Stimulated activated naive CD8-positive, alpha-beta T cell treated with anti-CD3 and anti-CD28 coated beads, Interleukin-15, Interleukin-2, amounts not matched to agents 100 U/mL and 50 U/mL, for 24 hours (primary cell): ENCODE measurements at regions not wholly inside any gene's neighbourhood (a gene's known extent, or its start where the extent isn't known, plus 50 kb on each side); places are given as distances from the start of the nearest gene placed in this dataset.
"Not testable (repeated sequence)": the region's sequence is repeated elsewhere in the genome, so short reads cannot be mapped to it uniquely, and the experiment has no call there.

Experiments used
- ATAC-seq: fragments of 150-1000 bp; cut with Tn5 transposase; one replicate; pipeline ENCODE4 v1.10.0; 2021
- DNase-seq: peaks from one replicate; pipeline ENCODE4 v3.0.0; 2021

GRCh38 chr18:49693717-49694005 lies 119.7 kb downstream of the ACAA2 start:
- no peak for DNase-seq
- ATAC-seq, result no peak

- no peak for DNase-seq
- ATAC-seq, result no peak
Measured at GRCh38 chr18:49692906-49693716, 120.2 kb downstream of the ACAA2 start.

GRCh38 chr18:49691177-49691608 lies 122.1 kb downstream of the ACAA2 start:
- no peak for DNase-seq
- no peak for ATAC-seq

- DNase-seq (no peak), ATAC-seq (no peak)
Measured at GRCh38 chr18:49690312-49690711, 123.0 kb downstream of the ACAA2 start.

DNA sequence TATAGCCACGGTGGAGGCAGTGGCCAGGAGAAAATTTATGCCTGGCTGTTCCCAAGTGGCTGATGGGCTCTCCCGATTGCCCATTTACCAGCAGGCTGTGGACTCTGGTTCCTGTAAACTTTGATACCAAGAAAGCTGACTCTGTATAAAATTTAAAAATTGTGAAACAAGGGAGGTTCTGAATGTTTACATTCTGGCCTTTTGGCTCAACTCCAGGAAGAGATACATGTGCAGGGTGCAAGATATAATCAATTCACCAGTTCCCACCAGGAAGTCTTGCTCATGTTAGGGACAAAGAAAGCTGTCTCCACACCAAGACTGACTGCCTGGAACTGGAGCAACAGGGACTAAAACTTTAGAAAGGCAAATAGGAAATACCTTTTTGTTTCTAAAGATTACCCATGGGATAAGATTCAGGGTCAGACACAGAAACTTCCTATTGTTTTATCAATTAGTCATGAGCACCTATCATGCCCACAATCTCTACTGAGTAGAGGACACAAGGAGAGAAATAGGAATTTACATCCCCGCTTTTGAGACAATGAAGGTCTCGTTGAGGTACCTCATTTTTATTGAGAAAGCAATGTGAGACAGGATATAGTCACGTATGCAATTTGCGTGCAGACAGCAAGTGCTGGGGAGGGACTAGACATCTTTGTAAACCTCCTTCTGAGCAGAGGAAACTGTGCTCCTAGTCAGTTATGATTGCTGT lies 123.5 kb downstream of the LIPG start:
- no peak for DNase-seq

DNA sequence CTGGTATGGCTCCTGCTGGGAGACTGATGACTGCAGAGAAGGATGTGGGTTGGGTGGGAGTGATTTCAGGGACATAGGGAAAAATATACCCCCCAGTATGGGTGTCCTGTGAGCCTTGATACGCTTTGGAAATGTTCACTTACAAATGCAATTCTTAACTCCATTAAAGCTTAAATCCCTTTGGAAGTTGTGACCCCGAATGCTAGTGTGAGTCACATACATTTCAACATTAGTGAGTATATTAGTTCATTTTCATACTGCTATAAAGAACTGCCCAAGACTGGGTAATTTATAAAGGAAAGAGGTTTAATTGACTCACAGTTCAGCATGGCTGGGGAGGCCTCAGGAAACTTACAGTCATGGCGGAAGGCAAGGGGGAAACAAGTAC lies 120.9 kb downstream of the LIPG start:
- not testable (repeated sequence) for ATAC-seq, DNase-seq

More for the DNA sequence above, 123.5 kb downstream of the LIPG start:
- no peak for ATAC-seq

GRCh38 chr18:49682173-49682802 lies 120.4 kb downstream of the LIPG start:
- no peak for ATAC-seq
- DNase-seq, result no peak

GRCh38 chr18:49681387-49681786 lies 119.5 kb downstream of the LIPG start:
- no peak for DNase-seq
- no peak for ATAC-seq

DNA sequence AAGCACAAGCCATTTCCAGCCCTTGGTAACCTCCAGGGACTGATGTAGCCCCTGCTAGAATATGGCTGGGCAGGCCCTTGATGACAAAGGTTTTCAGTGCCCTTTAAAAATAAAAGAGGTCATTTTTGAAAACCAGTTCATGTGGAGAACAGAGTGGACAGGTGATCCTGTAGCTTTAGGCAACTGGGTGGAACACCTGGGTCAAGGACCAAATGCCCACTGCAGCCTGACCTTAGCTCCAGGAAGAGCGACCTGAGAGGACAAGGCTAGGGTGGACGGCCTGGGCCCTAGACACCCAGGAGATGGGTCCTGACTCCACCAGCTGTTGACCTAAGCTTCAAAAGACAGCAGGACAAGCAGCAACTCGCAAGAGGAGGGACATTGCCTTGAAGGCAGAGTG lies 116.6 kb downstream of the LIPG start:
- no peak for ATAC-seq
- DNase-seq, result no peak

DNA sequence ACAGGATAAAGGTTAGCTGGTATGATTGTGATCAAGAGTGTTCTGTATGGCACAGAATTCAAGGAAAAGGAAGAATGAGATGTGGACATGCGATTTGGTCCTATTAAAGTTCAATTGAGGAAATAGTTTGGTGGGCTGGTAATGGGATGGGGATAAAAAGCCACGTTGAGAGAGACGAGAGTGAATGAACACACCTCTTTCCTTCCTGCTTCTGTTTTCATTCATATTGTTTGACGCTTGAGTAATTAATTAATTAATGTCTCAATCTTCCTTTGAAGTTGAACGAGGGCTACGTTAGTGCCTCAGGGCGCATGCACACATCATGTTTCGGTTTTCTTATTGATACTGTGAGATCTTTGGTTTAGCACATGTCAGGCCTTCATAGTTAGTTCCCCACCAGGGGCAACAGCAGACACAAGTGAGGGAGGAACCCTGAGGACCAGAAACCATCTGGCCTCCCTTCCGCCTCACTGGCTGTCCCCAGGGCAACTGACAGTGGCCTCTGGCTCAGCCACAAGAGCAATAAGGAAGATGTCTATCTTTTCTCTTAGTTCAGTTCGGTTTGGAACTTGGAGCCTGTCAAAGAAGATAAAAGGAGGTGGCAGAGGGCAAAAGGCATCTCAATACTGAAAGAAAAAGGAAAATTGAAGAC lies 116.0 kb downstream of the LIPG start:
- no peak for ATAC-seq

DNA sequence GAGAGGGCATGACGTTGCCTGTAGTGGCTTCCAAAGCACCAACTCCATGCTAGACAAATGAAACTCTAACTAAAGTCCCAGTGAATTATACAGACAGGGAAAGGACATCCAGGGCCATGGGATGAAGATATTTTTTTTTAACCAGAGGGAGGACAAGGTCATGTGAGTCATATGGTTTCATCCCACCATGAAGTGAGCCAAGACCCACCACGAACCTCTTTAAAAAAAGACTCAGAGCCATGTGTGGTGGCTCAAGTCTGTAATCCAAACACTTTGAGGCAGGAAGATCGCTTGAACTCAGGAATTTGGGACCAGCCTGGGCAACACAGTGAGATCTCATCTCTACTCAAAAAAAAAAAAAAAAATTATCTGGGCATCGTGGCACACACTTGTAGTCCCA lies 115.2 kb downstream of the LIPG start:
- no peak for ATAC-seq
- DNase-seq, result no peak

More for the DNA sequence above, 116.0 kb downstream of the LIPG start:
- DNase-seq, result no peak

DNA sequence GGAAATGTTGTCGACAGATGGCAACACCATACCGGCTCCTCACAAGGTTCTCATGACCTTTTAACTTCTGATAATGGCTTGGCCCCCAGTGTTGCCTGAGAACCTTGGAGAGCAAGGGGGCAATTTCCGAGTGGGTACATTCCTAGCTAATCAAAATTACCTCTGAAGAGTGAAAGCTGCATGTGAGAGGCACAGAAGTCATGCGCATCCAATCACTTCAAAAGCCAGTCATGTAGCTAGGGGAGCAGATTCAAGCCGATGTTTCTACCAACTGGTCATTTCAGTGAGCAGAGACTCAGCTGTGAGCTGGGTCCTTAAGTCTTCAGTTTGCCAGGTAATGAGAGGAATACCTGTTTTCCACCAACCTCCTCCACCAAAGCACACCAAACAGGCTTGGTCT lies 111.4 kb downstream of the LIPG start:
- ATAC-seq, result no peak
- no peak for DNase-seq

- ATAC-seq, result no peak
- DNase-seq, result no peak
Measured at GRCh38 chr18:49672853-49673252, 111.0 kb downstream of the LIPG start.

GRCh38 chr18:49669403-49669802 lies 107.5 kb downstream of the LIPG start:
- DNase-seq (no peak), ATAC-seq (no peak)

DNA sequence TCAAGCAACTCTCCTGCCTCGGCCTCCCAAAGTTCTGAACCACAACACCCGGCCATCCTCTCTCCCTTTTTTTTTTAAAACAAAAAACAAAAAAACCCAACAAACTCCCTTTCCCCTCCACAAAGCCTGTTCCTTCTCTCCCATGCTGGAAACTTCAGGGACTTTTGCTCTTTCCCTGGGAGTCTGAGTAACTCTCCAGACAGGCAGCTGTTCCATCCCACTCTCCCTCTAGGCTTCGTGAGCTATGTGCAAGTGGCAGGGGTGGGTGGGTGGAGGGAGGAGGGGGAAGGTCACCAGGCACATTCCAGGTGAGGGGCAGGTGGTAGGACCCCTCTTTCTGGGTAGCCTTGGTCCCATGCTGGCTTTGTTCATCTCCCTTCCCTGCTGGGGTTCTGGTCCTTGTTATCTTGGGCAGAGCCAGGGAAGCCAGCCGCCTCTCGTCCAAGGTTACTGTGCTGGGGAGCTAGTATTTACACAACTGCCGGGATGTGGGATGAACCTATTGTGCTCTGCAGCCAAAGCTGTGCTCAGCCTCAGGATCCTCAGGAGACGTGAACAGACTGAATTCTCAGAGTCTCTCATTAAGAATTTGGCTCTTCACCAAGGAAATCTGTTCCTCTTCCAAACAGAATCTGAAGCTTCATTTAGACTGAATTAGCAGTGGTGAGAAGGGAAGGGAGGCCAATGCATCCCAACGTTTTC lies 106.9 kb downstream of the LIPG start:
- ATAC-seq (no peak), DNase-seq (no peak)

DNA sequence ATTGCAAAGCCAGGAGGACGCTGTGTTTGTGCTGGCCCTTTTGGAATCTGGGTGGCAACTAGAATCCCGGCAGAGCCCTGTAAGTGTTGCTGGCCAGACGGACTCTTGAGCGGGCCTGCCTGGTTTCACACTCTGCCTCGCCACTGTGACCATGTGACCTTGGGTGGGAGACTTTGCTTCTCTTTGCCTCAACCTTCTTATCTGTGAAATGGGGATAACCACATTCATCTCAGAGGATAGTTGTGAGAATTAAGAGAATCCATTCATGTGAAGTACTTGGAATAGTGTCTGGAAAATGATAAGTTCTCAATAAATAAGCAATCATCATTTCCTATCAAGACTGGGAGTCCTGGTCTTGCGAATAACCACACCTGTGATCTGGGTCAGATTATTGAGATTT lies 105.6 kb downstream of the LIPG start:
- no peak for ATAC-seq
- DNase-seq, result no peak

DNA sequence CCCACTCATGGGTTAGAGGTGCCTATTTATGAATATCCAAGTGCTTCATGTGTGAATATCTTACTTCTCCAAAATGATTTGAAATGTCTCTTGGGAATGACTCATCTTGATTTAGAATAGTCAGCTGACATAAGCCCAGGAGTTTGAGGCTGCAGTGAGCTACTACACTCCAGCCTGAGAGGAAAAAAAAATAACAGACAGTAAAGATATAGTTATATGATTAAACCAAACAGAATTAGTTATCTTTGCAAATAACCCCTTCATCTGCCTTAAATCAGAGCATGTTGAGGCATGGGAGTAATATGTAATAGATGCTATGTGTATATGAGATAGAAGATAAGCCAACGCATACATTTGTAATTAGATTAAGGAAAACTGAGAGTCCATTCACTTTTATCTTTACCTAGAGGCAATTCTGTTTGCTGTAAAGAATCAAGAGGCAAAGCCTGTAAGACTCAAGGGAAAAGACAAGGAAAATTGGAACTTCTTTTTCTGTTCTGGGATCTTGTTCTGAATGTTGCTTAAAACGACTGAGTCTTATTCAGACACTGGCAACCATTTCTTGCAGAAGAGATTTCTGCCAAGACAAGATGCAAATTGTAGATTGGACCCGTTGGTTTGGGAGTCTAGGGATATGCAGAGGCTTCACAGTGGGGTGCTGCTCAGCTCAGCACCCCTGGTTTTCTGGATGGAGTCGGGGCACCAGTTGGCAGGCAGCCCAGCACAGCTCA lies 104.4 kb downstream of the LIPG start:
- DNase-seq (no peak), ATAC-seq (no peak)

GRCh38 chr18:49663899-49664890 lies 102.3 kb downstream of the LIPG start:
- no peak for ATAC-seq
- no peak for DNase-seq

GRCh38 chr18:49662506-49662905 lies 100.6 kb downstream of the LIPG start:
- ATAC-seq (no peak), DNase-seq (no peak)

- ATAC-seq (no peak), DNase-seq (no peak)
Measured at GRCh38 chr18:49658823-49659404, 97.1 kb downstream of the LIPG start.
